ENCODE measurements at regions not wholly inside any gene's neighbourhood (a gene's known extent, or its start where the extent isn't known, plus 50 kb on each side); places are given as distances from the start of the nearest gene placed in this dataset.

GRCh38 chr7:116159711-116160110 is 50.6 kb upstream of the TES start:
- H3K4me1 ChIP-seq (ENCODE audit: insufficient read depth, insufficient read length): no peaks in the 10 kb centered on the region
- no peaks in the 10 kb centered on the region for H3K36me3 ChIP-seq (ENCODE audit: insufficient read depth, insufficient read length, low read length)
- H3K9ac ChIP-seq (ENCODE audit: insufficient read length, low read depth): no peak overlapping the region
- DNase-seq (ENCODE audit: low read depth, low spot score): no peak
- H3K9me3 ChIP-seq (ENCODE audit: insufficient read depth, low read length): no peaks in the 10 kb centered on the region
- H3K4me3 ChIP-seq (ENCODE audit: insufficient read length, low read depth): no peak overlapping the region
- no peak for TF ChIP-seq SUZ12 (IDR thresholded peaks at IDR 0.05; ENCODE audit: extremely low read depth, insufficient read depth, insufficient read length)
- TF ChIP-seq ZNF274 (IDR thresholded peaks at IDR 0.05; ENCODE audit: low read depth, low read length): no peak
- TF ChIP-seq YY1 (IDR thresholded peaks at IDR 0.05; ENCODE audit: insufficient read depth, insufficient read length): no peak
- no peaks in the 10 kb centered on the region for H3K27me3 ChIP-seq (ENCODE audit: insufficient read depth, insufficient read length)

Data from NT2/D1 (cell line).